GM23338 (cell line): ENCODE measurements at regions not wholly inside any gene's neighbourhood (a gene's known extent, or its start where the extent isn't known, plus 50 kb on each side); places are given as distances from the start of the nearest gene placed in this dataset.
A peak's percentile ranks its signal among the peaks of the same experiment; 100 is the strongest.

Experiments used
- ATAC-seq: fragments of 200-7000 bp; cut with Tn5 transposase; 3 replicates; pipeline ENCODE4 v1.9.1; 2020
- DNase-seq: peaks from one replicate; pipeline ENCODE4 v3.0.0-alpha.2; 2015; ENCODE audit warnings: low spot score
- H2AFZ ChIP-seq: fragments of 200-600 bp; sonication (generic); 2 replicates; pipeline ENCODE4 v1.8.0; 2016; ENCODE audit warnings: antibody characterized with exemption, mild to moderate bottlenecking, moderate library complexity
- H3F3A ChIP-seq: fragments of 200-600 bp; sonication (generic); replicated peaks from 2 replicates; pipeline ENCODE4 v1.8.0; 2017; ENCODE audit warnings: antibody characterized with exemption, mixed run types, low read depth
- H3K27ac ChIP-seq: fragments of 200-600 bp; sonication (generic); 2 replicates; pipeline ENCODE4 v1.6.1; 2016; ENCODE audit warnings: low read depth
- H3K27me3 ChIP-seq: fragments of 200-600 bp; sonication (generic); 2 replicates; pipeline ENCODE4 v1.8.0; 2016; ENCODE audit warnings: mild to moderate bottlenecking, mixed run types, moderate library complexity; ENCODE audit not compliant: insufficient read depth
- H3K36me3 ChIP-seq: fragments of 200-600 bp; sonication (generic); 2 replicates; pipeline ENCODE4 v1.8.0; 2016; ENCODE audit warnings: mild to moderate bottlenecking; ENCODE audit not compliant: insufficient read depth
- H3K4me1 ChIP-seq: fragments of 200-600 bp; sonication (generic); 2 replicates; pipeline ENCODE4 v1.8.0; 2016; ENCODE audit warnings: mild to moderate bottlenecking, moderate library complexity; ENCODE audit not compliant: insufficient read depth
- H3K4me2 ChIP-seq: fragments of 200-600 bp; sonication (generic); 2 replicates; pipeline ENCODE4 v1.7.1; 2017; ENCODE audit warnings: mixed run types
- H3K4me3 ChIP-seq: fragments of 200-600 bp; sonication (generic); 2 replicates; pipeline ENCODE4 v1.6.1; 2016; ENCODE audit warnings: mixed run types
- H3K79me2 ChIP-seq: fragments of 200-600 bp; sonication (generic); replicated peaks from 2 replicates; pipeline ENCODE4 v1.8.0; 2017; ENCODE audit warnings: mild to moderate bottlenecking; ENCODE audit not compliant: insufficient read depth
- H3K9me2 ChIP-seq: fragments of 200-600 bp; sonication (generic); 2 replicates; pipeline ENCODE4 v1.8.0; 2017; ENCODE audit not compliant: insufficient read depth
- H4K20me1 ChIP-seq: fragments of 200-600 bp; sonication (generic); replicated peaks from 2 replicates; pipeline ENCODE4 v1.8.0; 2017; ENCODE audit warnings: mild to moderate bottlenecking; ENCODE audit not compliant: insufficient read depth
- H3K27ac Mint-ChIP-seq: 2 replicates; pipeline ENCODE4 v1.8.0; 2020; ENCODE audit warnings: inconsistent platforms, mild to moderate bottlenecking, moderate library complexity, mixed read lengths
- H3K27me3 Mint-ChIP-seq: 3 replicates; pipeline ENCODE4 v1.8.0; 2022; ENCODE audit warnings: low read depth, mild to moderate bottlenecking, moderate library complexity, mixed read lengths, inconsistent platforms; ENCODE audit not compliant: insufficient read depth, poor library complexity
- H3K36me3 Mint-ChIP-seq: 3 replicates; pipeline ENCODE4 v1.8.0; 2021; ENCODE audit warnings: low read depth, mild to moderate bottlenecking, inconsistent platforms, moderate library complexity, mixed read lengths
- H3K4me1 Mint-ChIP-seq: 3 replicates; pipeline ENCODE4 v1.8.0; 2020; ENCODE audit warnings: mild to moderate bottlenecking, inconsistent platforms, mixed read lengths
- H3K4me3 Mint-ChIP-seq: 3 replicates; pipeline ENCODE4 v1.8.0; 2021; ENCODE audit warnings: moderate library complexity, mild to moderate bottlenecking, inconsistent platforms, mixed read lengths
- H3K9me3 Mint-ChIP-seq: 3 replicates; pipeline ENCODE4 v1.8.0; 2020; ENCODE audit warnings: moderate library complexity, mild to moderate bottlenecking, inconsistent platforms, mixed read lengths
- CREB1 ChIP-seq: fragments of 250-450 bp; sonication (Bioruptor Pico); IDR thresholded peaks from 2 replicates; pipeline ENCODE4 v1.5.0; 2020; ENCODE audit warnings: low read depth, mild to moderate bottlenecking, moderate library complexity
- EZH2phosphoT487 ChIP-seq: fragments of 200-600 bp; sonication (generic); IDR thresholded peaks from one replicate; pipeline ENCODE4 v1.8.1; 2018; ENCODE audit warnings: antibody characterized with exemption; ENCODE audit not compliant: unreplicated experiment
- JUNB ChIP-seq: IDR thresholded peaks from one replicate; pipeline ENCODE4 v1.6.1; 2016; ENCODE audit warnings: antibody characterized with exemption; ENCODE audit not compliant: unreplicated experiment
- POLR2AphosphoS5 ChIP-seq: IDR thresholded peaks from 2 replicates; pipeline ENCODE4 v1.6.1; 2016; ENCODE audit warnings: antibody characterized with exemption, low read depth
- ZNF114 ChIP-seq: fragments of 250-450 bp; sonication (Bioruptor Pico); IDR thresholded peaks from 2 replicates; pipeline ENCODE4 v1.5.0; 2020; ENCODE audit warnings: mild to moderate bottlenecking, moderate library complexity
- ZNF331 ChIP-seq: fragments of 250-450 bp; sonication (Bioruptor Pico); IDR thresholded peaks from 2 replicates; pipeline ENCODE4 v1.5.0; 2020; ENCODE audit warnings: low read depth, mild to moderate bottlenecking, moderate library complexity
- TF ChIP-seq, protein P1 (sequence below): IDR thresholded peaks from one replicate; pipeline ENCODE4 v1.6.1; 2018; ENCODE audit warnings: antibody characterized with exemption; ENCODE audit not compliant: unreplicated experiment
- TF ChIP-seq, protein P2 (sequence below), 2 experiments: fragments of 200-600 bp in 1 of 2; sonication (generic) in 1 of 2; conservative IDR thresholded peaks; 2 replicates each; pipeline versions ENCODE4 v1.5.1 to v1.6.1; 2016 to 2017; ENCODE audit warnings: antibody characterized with exemption in 2 of 2, low read depth in 2 of 2, mild to moderate bottlenecking in 2 of 2, moderate library complexity in 1 of 2
- TF ChIP-seq, protein P3 (sequence below): fragments of 250-450 bp; sonication (Bioruptor Pico); IDR thresholded peaks from 2 replicates; pipeline ENCODE4 v1.5.0; 2020; ENCODE audit warnings: mild to moderate bottlenecking, moderate library complexity
- TF ChIP-seq, protein P4 (sequence below): IDR thresholded peaks from 2 replicates; pipeline ENCODE4 v1.6.1; 2016; ENCODE audit warnings: antibody characterized with exemption

DNA sequence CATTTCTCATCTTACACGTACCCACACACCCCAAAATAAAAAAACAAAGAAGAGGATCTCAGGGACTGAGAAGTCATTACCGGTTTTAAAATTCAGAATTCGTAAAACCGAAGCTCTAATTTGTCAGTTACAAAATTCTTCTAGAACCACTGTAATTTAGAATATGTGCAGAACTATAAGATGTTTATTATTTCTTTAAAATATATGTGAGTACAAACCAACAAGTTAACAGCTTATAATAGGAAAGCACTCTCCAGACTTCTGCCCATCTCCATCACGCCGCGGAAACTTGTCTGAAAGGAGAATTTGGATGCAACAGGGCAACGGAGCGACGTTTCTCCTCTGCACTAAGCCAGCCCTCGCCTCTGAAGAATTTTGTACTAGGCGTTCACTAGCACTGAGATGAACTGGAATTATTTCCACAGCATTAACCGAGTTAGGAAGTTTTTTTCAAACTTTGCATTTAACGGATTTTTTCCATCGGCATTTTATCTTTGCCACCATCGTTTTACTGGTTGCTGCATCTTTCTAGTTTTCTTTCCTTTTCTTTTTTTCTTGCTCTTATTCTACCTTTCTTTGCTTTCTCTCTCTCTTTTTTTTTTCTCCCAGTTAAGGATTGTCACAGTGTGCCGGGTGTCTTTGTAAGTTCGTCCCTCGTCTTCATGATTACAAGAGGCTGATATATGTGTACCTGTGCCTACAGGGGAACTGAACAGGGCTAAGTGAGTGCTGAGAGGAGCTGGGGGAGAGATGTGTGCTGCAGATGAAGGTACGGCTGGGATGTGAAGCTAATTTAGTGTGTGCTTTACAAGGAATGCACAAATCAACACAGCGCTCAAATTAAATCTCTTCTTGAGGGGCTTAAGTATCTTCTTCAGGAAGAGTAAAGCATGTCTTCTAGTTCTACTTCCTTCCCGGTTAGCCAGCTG lies 295.9 kb upstream of the NFE2L3 start:
- Mint-ChIP-seq H3K9me3 (no peaks in the 10 kb centered on the region), H3K4me1 (peaks cover 39% of the 10 kb centered on the region), H3K27ac (no peak overlapping the region), H3K27me3 (peaks cover 31% of the 10 kb centered on the region), H3K36me3 (no peaks in the 10 kb centered on the region), H3K4me3 (peak overlapping the region; percentile 23; the same call in 1 of the 3 replicates)
- Histone ChIP-seq H4K20me1 (0 out of 2 replicates have a peak, but pooled peaks cover 3% of the 10 kb centered on the region), H3K4me3 (peak overlapping the region; percentile 68), H2AFZ (peak overlapping the region; percentile 10; the same call in 1 of the 2 replicates), H3K27ac (0 out of 2 replicates have a peak overlapping the region, but pooled peaks have one; percentile 23), H3K36me3 (no peaks in the 10 kb centered on the region), H3K9me2 (no peaks in the 10 kb centered on the region), H3K79me2 (no peaks in the 10 kb centered on the region), H3K4me1 (peaks cover 33% of the 10 kb centered on the region), H3F3A (peaks cover 3% of the 10 kb centered on the region; the same call in 1 of the 2 replicates), H3K4me2 (peak overlapping the region; percentile 86), H3K27me3 (peaks cover 80% of the 10 kb centered on the region)
- ATAC-seq, result no peak
- peak; percentile 36 for DNase-seq
- no peak for TF ChIP-seq CREB1 (CRISPR knock-in tag)
- TF ChIP-seq EZH2phosphoT487, result no peak
- TF ChIP-seq, protein P1, sequence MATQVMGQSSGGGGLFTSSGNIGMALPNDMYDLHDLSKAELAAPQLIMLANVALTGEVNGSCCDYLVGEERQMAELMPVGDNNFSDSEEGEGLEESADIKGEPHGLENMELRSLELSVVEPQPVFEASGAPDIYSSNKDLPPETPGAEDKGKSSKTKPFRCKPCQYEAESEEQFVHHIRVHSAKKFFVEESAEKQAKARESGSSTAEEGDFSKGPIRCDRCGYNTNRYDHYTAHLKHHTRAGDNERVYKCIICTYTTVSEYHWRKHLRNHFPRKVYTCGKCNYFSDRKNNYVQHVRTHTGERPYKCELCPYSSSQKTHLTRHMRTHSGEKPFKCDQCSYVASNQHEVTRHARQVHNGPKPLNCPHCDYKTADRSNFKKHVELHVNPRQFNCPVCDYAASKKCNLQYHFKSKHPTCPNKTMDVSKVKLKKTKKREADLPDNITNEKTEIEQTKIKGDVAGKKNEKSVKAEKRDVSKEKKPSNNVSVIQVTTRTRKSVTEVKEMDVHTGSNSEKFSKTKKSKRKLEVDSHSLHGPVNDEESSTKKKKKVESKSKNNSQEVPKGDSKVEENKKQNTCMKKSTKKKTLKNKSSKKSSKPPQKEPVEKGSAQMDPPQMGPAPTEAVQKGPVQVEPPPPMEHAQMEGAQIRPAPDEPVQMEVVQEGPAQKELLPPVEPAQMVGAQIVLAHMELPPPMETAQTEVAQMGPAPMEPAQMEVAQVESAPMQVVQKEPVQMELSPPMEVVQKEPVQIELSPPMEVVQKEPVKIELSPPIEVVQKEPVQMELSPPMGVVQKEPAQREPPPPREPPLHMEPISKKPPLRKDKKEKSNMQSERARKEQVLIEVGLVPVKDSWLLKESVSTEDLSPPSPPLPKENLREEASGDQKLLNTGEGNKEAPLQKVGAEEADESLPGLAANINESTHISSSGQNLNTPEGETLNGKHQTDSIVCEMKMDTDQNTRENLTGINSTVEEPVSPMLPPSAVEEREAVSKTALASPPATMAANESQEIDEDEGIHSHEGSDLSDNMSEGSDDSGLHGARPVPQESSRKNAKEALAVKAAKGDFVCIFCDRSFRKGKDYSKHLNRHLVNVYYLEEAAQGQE, result no peak
- no peak for TF ChIP-seq ZNF331 (CRISPR knock-in tag)
- TF ChIP-seq ZNF114 (CRISPR knock-in tag), result no peak
- no peak for TF ChIP-seq JUNB
- TF ChIP-seq, protein P2, sequence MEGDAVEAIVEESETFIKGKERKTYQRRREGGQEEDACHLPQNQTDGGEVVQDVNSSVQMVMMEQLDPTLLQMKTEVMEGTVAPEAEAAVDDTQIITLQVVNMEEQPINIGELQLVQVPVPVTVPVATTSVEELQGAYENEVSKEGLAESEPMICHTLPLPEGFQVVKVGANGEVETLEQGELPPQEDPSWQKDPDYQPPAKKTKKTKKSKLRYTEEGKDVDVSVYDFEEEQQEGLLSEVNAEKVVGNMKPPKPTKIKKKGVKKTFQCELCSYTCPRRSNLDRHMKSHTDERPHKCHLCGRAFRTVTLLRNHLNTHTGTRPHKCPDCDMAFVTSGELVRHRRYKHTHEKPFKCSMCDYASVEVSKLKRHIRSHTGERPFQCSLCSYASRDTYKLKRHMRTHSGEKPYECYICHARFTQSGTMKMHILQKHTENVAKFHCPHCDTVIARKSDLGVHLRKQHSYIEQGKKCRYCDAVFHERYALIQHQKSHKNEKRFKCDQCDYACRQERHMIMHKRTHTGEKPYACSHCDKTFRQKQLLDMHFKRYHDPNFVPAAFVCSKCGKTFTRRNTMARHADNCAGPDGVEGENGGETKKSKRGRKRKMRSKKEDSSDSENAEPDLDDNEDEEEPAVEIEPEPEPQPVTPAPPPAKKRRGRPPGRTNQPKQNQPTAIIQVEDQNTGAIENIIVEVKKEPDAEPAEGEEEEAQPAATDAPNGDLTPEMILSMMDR (conservative IDR thresholded peaks at IDR 0.05; ENCODE audit: low read depth in 2 of 2), result no peak
- TF ChIP-seq, protein P3, sequence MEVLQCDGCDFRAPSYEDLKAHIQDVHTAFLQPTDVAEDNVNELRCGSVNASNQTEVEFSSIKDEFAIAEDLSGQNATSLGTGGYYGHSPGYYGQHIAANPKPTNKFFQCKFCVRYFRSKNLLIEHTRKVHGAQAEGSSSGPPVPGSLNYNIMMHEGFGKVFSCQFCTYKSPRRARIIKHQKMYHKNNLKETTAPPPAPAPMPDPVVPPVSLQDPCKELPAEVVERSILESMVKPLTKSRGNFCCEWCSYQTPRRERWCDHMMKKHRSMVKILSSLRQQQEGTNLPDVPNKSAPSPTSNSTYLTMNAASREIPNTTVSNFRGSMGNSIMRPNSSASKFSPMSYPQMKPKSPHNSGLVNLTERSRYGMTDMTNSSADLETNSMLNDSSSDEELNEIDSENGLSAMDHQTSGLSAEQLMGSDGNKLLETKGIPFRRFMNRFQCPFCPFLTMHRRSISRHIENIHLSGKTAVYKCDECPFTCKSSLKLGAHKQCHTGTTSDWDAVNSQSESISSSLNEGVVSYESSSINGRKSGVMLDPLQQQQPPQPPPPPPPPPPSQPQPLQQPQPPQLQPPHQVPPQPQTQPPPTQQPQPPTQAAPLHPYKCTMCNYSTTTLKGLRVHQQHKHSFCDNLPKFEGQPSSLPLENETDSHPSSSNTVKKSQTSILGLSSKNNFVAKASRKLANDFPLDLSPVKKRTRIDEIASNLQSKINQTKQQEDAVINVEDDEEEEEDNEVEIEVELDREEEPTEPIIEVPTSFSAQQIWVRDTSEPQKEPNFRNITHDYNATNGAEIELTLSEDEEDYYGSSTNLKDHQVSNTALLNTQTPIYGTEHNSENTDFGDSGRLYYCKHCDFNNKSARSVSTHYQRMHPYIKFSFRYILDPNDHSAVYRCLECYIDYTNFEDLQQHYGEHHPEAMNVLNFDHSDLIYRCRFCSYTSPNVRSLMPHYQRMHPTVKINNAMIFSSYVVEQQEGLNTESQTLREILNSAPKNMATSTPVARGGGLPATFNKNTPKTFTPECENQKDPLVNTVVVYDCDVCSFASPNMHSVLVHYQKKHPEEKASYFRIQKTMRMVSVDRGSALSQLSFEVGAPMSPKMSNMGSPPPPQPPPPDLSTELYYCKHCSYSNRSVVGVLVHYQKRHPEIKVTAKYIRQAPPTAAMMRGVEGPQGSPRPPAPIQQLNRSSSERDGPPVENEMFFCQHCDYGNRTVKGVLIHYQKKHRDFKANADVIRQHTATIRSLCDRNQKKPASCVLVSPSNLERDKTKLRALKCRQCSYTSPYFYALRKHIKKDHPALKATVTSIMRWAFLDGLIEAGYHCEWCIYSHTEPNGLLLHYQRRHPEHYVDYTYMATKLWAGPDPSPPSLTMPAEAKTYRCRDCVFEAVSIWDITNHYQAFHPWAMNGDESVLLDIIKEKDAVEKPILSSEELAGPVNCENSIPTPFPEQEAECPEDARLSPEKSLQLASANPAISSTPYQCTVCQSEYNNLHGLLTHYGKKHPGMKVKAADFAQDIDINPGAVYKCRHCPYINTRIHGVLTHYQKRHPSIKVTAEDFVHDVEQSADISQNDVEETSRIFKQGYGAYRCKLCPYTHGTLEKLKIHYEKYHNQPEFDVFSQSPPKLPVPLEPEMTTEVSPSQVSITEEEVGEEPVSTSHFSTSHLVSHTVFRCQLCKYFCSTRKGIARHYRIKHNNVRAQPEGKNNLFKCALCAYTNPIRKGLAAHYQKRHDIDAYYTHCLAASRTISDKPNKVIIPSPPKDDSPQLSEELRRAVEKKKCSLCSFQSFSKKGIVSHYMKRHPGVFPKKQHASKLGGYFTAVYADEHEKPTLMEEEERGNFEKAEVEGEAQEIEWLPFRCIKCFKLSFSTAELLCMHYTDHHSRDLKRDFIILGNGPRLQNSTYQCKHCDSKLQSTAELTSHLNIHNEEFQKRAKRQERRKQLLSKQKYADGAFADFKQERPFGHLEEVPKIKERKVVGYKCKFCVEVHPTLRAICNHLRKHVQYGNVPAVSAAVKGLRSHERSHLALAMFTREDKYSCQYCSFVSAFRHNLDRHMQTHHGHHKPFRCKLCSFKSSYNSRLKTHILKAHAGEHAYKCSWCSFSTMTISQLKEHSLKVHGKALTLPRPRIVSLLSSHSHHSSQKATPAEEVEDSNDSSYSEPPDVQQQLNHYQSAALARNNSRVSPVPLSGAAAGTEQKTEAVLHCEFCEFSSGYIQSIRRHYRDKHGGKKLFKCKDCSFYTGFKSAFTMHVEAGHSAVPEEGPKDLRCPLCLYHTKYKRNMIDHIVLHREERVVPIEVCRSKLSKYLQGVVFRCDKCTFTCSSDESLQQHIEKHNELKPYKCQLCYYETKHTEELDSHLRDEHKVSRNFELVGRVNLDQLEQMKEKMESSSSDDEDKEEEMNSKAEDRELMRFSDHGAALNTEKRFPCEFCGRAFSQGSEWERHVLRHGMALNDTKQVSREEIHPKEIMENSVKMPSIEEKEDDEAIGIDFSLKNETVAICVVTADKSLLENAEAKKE (CRISPR knock-in tag), result no peak
- no peak for TF ChIP-seq POLR2AphosphoS5
- TF ChIP-seq, protein P4, sequence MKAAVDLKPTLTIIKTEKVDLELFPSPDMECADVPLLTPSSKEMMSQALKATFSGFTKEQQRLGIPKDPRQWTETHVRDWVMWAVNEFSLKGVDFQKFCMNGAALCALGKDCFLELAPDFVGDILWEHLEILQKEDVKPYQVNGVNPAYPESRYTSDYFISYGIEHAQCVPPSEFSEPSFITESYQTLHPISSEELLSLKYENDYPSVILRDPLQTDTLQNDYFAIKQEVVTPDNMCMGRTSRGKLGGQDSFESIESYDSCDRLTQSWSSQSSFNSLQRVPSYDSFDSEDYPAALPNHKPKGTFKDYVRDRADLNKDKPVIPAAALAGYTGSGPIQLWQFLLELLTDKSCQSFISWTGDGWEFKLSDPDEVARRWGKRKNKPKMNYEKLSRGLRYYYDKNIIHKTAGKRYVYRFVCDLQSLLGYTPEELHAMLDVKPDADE, result no peak
